ENCODE measurements at regions not wholly inside any gene's neighbourhood (a gene's known extent, or its start where the extent isn't known, plus 50 kb on each side); places are given as distances from the start of the nearest gene placed in this dataset.
"Not testable (repeated sequence)": the region's sequence is repeated elsewhere in the genome, so short reads cannot be mapped to it uniquely, and the experiment has no call there.

DNA sequence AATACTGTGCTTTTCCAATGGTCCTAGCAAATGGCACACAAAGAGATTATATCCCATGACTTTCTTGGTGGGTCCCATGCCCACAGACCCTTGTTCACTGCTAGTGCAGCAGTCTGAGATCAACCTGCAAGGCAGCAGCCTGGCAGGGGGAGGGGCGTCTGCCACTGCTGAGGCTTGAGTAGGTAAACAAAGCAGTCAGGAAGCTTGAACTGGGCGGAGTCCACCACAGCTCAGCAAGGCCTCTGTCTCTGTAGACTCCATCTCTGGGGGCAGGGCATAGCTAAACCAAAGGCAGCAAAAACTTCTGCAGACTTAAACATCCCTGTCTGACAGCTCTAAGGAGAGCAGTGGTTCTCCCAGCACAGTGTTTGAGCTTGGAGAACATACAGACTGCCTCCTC is 82.9 kb downstream of the ZNF737 start:
- H3K9me3 ChIP-seq (ENCODE audit: insufficient read depth, low read depth, low read length): no peaks in the 10 kb centered on the region
- H3K9ac ChIP-seq (ENCODE audit: low read depth, low read length): no peak overlapping the region
- H3K27me3 ChIP-seq (ENCODE audit: insufficient read depth, low read length): no peaks in the 10 kb centered on the region
- H3K27ac ChIP-seq (ENCODE audit: low read depth, low read length): no peak overlapping the region
- no peaks in the 10 kb centered on the region for H3K36me3 ChIP-seq (ENCODE audit: insufficient read depth, low read length)
- H3K4me1 ChIP-seq (ENCODE audit: insufficient read depth, low read length): no peaks in the 10 kb centered on the region
- WGBS: 58% methylated on average over 2 of the region's 2 CpGs
- no peak overlapping the region for H3K4me3 ChIP-seq (ENCODE audit: low read length)

DNA sequence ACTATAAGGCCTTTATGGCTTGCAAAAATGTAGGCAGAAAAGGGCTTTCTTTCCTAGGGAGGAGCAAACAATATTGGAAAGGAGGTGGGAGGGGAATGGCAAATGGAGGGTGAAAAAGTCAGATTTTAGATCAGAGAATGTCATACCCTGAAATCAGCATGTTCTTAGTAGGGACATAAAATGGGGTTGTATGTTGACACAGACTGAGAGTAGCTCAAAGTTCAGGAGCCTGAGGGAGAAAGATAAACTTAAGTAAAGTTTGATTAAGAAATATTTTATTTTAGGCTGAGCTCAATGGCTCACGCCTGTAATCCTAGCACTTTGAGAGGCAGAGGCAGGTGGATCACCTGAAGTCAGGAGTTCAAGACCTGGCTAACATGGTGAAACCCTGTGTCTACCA is 83.8 kb downstream of the ZNF737 start:
- 88% methylated on average over 1 of the region's 1 CpG for WGBS
- H3K4me3 ChIP-seq (ENCODE audit: low read length): no peak overlapping the region
- no peaks in the 10 kb centered on the region for H3K9me3 ChIP-seq (ENCODE audit: insufficient read depth, low read depth, low read length)
- H3K9ac ChIP-seq (ENCODE audit: low read depth, low read length): no peak overlapping the region
- no peaks in the 10 kb centered on the region for H3K36me3 ChIP-seq (ENCODE audit: insufficient read depth, low read length)
- H3K27me3 ChIP-seq (ENCODE audit: insufficient read depth, low read length): no peaks in the 10 kb centered on the region
- H3K27ac ChIP-seq (ENCODE audit: low read depth, low read length): no peak overlapping the region
- no peaks in the 10 kb centered on the region for H3K4me1 ChIP-seq (ENCODE audit: insufficient read depth, low read length)

DNA sequence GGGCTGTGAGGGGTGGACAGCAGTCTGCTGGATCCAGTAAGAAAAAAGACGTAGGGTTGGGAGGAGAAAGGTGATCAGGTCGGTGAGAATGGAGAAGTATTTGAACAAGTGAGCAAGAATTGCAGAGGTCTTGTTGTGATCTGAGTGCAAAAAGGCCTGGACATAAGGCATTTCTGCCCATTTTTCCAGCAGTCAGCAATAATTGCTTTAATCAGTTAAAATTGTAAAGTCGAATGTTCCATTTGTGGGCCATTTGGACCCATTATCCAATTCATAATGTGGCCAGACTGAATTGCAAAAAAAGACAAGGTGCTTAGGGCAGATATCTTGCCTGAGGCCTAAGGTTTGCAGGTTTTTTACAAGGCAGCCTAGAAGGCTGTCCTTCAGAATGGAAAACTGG is 86.1 kb downstream of the ZNF737 start:
- no peak overlapping the region for H3K27ac ChIP-seq (ENCODE audit: low read depth, low read length)
- H3K36me3 ChIP-seq (ENCODE audit: insufficient read depth, low read length): no peaks in the 10 kb centered on the region
- WGBS: 82% methylated on average over 3 of the region's 3 CpGs
- H3K9ac ChIP-seq (ENCODE audit: low read depth, low read length): no peak overlapping the region
- H3K9me3 ChIP-seq (ENCODE audit: insufficient read depth, low read depth, low read length): no peaks in the 10 kb centered on the region
- H3K4me1 ChIP-seq (ENCODE audit: insufficient read depth, low read length): no peaks in the 10 kb centered on the region
- H3K4me3 ChIP-seq (ENCODE audit: low read length): no peak overlapping the region
- no peaks in the 10 kb centered on the region for H3K27me3 ChIP-seq (ENCODE audit: insufficient read depth, low read length)

DNA sequence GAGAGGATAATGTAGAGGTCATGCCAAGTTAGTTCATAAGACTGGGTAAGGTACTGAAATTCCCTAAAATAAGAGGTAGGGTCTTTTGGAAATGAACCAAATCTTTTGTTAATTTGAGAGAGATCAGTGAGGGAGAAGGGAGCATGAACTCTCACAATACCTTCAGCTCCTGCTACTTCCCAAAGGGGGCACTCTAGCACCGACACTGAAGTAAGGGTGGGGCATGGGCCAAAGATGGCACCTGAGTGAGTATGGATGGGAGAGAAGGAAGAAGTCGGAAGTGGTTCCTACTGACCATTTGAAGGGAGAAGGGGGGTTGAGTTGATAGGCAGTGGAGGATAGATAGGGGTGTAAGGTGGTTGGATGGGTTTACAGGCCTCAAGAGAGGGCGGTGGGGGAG is 86.6 kb downstream of the ZNF737 start:
- no peaks in the 10 kb centered on the region for H3K27me3 ChIP-seq (ENCODE audit: insufficient read depth, low read length)
- H3K27ac ChIP-seq (ENCODE audit: low read depth, low read length): no peak overlapping the region
- WGBS: 92% methylated on average over 3 of the region's 3 CpGs
- H3K4me3 ChIP-seq (ENCODE audit: low read length): no peak overlapping the region
- H3K36me3 ChIP-seq (ENCODE audit: insufficient read depth, low read length): no peaks in the 10 kb centered on the region
- H3K9ac ChIP-seq (ENCODE audit: low read depth, low read length): no peak overlapping the region
- H3K4me1 ChIP-seq (ENCODE audit: insufficient read depth, low read length): no peaks in the 10 kb centered on the region
- H3K9me3 ChIP-seq (ENCODE audit: insufficient read depth, low read depth, low read length): no peaks in the 10 kb centered on the region

DNA sequence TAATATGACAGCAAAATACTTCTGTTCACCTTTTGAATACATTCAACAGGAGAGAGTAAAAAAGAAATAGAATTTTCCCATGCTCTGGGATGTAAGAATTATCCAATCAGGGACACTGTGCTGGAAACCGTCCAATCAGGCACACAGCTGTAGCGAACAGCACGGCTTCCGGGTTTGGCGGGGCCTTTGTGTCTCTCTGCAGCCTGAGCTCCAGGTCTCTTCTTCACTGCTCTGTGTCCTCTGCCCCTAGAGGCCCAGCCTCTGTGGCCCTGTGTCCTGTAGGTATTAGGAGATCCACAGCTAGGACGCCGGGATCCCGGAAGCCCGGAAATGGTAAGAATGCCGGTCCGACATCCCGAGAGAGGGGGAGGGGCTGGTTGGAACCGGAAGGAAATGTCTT is 92.7 kb downstream of the ZNF737 start:
- no peaks in the 10 kb centered on the region for H3K9me3 ChIP-seq (ENCODE audit: insufficient read depth, low read depth, low read length)
- WGBS: 93% methylated on average over 13 of the region's 13 CpGs
- H3K4me1 ChIP-seq (ENCODE audit: insufficient read depth, low read length): no peaks in the 10 kb centered on the region
- no peak overlapping the region for H3K4me3 ChIP-seq (ENCODE audit: low read length)
- no peaks in the 10 kb centered on the region for H3K27me3 ChIP-seq (ENCODE audit: insufficient read depth, low read length)
- no peak overlapping the region for H3K9ac ChIP-seq (ENCODE audit: low read depth, low read length)
- no peak overlapping the region for H3K27ac ChIP-seq (ENCODE audit: low read depth, low read length)
- H3K36me3 ChIP-seq (ENCODE audit: insufficient read depth, low read length): no peaks in the 10 kb centered on the region

DNA sequence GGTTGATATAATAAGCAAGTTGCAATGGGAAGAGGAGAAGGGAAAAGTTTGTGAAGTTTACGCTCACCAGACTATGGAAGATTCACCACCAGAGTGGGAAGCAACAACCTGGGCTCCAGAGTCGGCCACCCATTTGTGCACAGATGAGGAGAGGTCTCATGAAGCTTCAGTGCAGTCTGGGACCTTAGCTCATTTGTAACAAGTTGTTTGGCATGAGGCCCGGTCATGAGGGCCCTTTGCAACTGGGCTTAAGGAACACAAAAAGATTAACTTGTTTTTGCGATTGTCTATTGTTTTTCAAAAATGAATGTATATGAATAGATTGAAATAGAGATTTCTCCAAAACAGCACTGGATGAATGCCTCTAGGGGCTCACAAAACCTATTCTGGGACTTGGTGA is 94.2 kb downstream of the ZNF737 start:
- Histone ChIP-seq H3K4me1 (ENCODE audit: insufficient read depth, low read length) (no peaks in the 10 kb centered on the region), H3K27ac (ENCODE audit: low read depth, low read length) (no peak overlapping the region), H3K36me3 (ENCODE audit: insufficient read depth, low read length) (no peaks in the 10 kb centered on the region), H3K4me3 (ENCODE audit: low read length) (no peak overlapping the region), H3K9me3 (ENCODE audit: insufficient read depth, low read depth, low read length) (no peaks in the 10 kb centered on the region), H3K9ac (ENCODE audit: low read depth, low read length) (no peak overlapping the region), H3K27me3 (ENCODE audit: insufficient read depth, low read length) (no peaks in the 10 kb centered on the region)
- 97% methylated on average over 4 of the region's 4 CpGs for WGBS

DNA sequence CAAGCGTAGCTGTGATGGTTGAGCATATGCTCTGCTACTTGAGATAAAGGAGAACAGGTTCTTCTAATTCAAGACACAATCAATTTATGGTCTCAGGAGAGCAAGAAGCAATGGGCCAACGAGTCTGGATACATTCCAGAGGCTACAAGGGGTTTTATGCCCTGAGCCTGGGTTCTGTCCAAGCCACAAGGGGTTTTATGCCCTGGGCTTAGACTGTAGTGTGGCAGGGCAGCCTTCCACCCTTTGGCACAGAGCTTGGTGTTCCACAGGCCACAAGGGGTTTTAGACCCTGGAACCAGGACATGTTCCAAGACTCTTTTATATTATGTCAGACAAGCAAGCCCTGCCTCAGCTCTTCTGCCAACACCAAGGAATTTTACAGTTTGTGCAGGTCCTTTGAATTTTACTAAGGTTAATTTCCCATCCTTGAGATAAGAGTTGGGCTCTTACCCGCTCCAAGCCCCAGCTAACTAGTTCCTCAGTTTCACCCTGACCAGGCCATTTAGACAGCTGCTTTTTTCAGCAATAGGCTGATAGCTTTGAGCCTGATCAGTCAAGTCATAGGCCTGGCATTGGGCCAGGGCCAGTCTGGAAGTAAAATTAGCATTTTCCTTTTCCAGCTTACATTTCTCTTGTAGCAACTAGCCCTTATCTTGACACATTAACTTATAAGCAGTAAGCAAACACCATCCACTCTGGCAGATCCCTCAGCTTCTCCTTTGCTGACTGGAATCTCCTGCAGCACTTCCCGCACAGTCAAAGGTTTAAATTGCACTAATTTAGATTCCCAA is 95.0 kb downstream of the ZNF737 start:
- whole genome bisulfite sequencing: 92% methylated on average over 4 of the region's 4 CpGs
- H3K9ac ChIP-seq (ENCODE audit: low read depth, low read length): no peak overlapping the region
- no peaks in the 10 kb centered on the region for H3K9me3 ChIP-seq (ENCODE audit: insufficient read depth, low read depth, low read length)
- H3K4me1 ChIP-seq (ENCODE audit: insufficient read depth, low read length): no peaks in the 10 kb centered on the region
- H3K36me3 ChIP-seq (ENCODE audit: insufficient read depth, low read length): no peaks in the 10 kb centered on the region
- no peak overlapping the region for H3K27ac ChIP-seq (ENCODE audit: low read depth, low read length)
- H3K27me3 ChIP-seq (ENCODE audit: insufficient read depth, low read length): no peaks in the 10 kb centered on the region
- H3K4me3 ChIP-seq (ENCODE audit: low read length): no peak overlapping the region

DNA sequence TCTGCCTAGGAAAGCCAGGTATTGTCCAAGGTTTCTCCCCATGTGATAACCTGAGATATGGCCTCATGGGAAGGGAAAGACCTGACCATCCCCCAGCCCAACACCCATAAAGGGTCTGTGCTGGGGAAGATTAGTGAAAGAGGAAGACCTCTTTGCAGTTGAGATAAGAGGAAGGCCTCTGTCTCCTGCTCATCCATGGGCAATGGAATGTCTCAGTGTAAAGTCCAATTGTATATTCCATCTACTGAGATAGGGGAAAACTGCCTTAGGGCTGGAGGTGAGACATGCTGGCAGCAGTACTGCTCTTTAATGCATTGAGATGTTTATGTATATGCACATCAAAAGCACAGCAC is 99.0 kb downstream of the ZNF737 start:
- not testable (repeated sequence) for H3K27ac ChIP-seq (ENCODE audit: low read depth, low read length); H3K4me1 ChIP-seq (ENCODE audit: insufficient read depth, low read length); H3K27me3 ChIP-seq (ENCODE audit: insufficient read depth, low read length); H3K9ac ChIP-seq (ENCODE audit: low read depth, low read length); H3K36me3 ChIP-seq (ENCODE audit: insufficient read depth, low read length); H3K4me3 ChIP-seq (ENCODE audit: low read length); H3K9me3 ChIP-seq (ENCODE audit: insufficient read depth, low read depth, low read length)

DNA sequence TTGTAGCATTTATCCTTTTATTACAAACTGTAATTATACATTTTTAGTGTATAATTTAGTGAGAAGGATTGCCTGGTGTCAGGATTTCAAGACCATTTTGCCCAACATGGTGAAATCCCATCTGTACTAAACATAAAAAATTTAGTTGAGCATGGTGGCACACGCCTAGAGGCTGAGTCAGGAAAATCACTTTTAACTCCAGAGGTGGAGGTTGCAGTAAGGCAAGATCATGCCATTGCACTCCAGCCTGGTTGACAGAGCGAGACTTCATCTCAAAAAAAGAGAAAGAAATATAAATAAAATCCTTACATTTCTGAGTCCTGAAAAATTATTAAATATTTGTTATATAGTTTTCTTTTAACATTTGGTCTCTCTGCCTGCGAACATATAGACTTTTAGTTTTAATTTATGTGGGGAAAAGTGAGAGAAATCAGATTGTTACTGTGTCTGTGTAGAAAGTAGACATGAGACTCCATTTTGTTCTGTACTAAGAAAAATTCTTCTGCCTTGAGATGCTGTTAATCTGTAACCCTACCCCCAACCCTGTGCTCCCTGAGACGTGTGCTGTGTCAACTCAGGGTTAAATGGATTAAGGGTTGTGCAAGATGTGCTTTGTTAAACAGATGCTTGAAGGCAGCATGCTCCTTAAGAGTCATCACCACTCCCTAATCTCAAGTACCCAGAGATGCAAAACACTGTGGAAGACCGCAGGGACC is 99.5 kb downstream of the ZNF737 start:
- H3K36me3 ChIP-seq (ENCODE audit: insufficient read depth, low read length); H3K27ac ChIP-seq (ENCODE audit: low read depth, low read length); H3K9me3 ChIP-seq (ENCODE audit: insufficient read depth, low read depth, low read length); H3K4me1 ChIP-seq (ENCODE audit: insufficient read depth, low read length); H3K9ac ChIP-seq (ENCODE audit: low read depth, low read length); H3K4me3 ChIP-seq (ENCODE audit: low read length); H3K27me3 ChIP-seq (ENCODE audit: insufficient read depth, low read length): not testable (repeated sequence)
- WGBS: 60% methylated on average over 2 of the region's 5 CpGs

DNA sequence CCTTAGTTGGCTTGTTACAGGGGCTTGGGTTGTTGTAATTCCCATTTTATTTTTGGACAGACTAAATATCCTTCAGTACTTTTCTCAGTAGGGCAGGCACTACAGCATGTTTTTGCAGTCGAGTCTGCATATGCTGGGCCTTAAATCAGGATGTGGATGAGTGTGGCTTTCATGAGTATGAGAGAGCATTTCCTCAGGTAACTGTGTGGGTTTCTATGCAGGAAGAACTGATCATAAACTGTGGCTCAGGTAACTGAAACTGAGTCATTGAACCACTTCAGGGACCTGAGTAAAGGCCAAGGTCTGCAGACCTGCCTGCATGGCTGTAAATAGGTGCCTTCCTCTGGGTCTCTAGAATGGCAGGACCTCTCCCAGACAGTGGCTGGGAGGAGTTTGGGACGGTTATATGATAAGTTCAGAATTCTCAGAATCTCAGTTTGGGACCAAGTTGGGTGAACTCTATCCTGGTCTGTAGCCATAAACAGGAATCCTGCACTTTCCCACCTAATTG is 112.1 kb downstream of the ZNF737 start:
- no peaks in the 10 kb centered on the region for H3K36me3 ChIP-seq (ENCODE audit: insufficient read depth, low read length)
- no peak overlapping the region for H3K27ac ChIP-seq (ENCODE audit: low read depth, low read length)
- H3K4me1 ChIP-seq (ENCODE audit: insufficient read depth, low read length): no peaks in the 10 kb centered on the region
- H3K9ac ChIP-seq (ENCODE audit: low read depth, low read length): no peak overlapping the region
- no peaks in the 10 kb centered on the region for H3K9me3 ChIP-seq (ENCODE audit: insufficient read depth, low read depth, low read length)
- H3K27me3 ChIP-seq (ENCODE audit: insufficient read depth, low read length): no peaks in the 10 kb centered on the region
- WGBS: 85% methylated on average over 2 of the region's 2 CpGs
- no peak overlapping the region for H3K4me3 ChIP-seq (ENCODE audit: low read length)

DNA sequence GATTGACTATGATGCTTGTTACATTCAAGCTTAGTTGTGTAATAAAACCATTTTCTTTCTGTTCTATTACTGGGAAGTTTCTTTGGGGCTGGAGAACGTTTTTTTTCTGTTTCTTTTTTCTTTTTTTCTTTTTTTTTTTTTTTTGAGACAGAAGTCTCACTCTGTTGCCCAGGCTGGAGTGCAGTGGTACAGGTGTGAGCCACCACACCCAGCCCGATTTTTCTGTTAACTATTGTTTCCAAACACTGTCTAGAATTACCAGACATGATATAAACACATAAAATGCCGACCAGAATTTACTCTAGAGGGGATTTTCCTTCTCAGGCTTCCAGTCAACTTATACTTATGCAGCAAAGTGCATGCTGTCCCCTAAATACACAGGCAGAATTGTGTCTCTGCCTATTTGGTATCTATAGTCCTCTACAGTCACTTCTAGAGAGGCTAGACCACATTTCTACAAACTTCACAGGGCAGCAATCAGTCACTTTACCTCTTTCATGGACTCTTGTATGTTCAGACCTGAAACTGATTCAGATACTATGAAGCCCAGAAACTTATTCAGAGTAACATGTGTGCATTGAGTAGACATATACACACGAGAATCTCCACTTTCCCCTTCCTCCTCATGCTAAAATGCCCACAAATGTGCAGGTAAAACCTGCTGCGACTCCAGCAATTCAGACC is 121.2 kb downstream of the ZNF737 start:
- Histone ChIP-seq H3K36me3 (ENCODE audit: insufficient read depth, low read length) (no peaks in the 10 kb centered on the region), H3K9ac (ENCODE audit: low read depth, low read length) (no peak overlapping the region), H3K4me3 (ENCODE audit: low read length) (no peak overlapping the region), H3K9me3 (ENCODE audit: insufficient read depth, low read depth, low read length) (no peaks in the 10 kb centered on the region), H3K27ac (ENCODE audit: low read depth, low read length) (no peak overlapping the region), H3K4me1 (ENCODE audit: insufficient read depth, low read length) (no peaks in the 10 kb centered on the region), H3K27me3 (ENCODE audit: insufficient read depth, low read length) (no peaks in the 10 kb centered on the region)
- WGBS: 95% methylated on average over 4 of the region's 5 CpGs

Measured in HUES64 (cell line).